ENCODE measurements at regions not wholly inside any gene's neighbourhood (a gene's known extent, or its start where the extent isn't known, plus 50 kb on each side); places are given as distances from the start of the nearest gene placed in this dataset.

DNA sequence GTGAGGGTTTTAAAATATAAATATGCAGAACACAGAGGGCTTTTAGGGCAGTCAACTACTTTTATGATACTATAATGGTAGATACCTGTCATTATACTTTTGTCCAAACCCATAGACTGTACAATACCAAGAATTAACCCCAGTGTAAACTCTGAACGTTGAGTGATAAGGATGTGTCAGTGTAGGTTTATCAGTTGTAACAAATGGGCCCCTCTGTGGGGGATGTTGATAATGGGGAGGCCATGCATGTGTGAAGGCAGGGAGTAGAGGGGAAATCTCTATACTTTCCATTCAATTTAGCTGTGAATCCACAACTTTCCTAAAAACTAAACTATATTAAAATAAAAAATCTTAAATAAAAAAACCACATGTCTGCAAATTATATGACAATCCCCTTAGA, 193.5 kb upstream of the CAMK1G start:
- DNase-seq (ENCODE audit: low spot score) = no peak
- Histone ChIP-seq H3K4me3 (ENCODE audit: severe bottlenecking) (no peak overlapping the region), H3K27me3 (ENCODE audit: insufficient read depth, poor library complexity, severe bottlenecking) (no peaks in the 10 kb centered on the region), H3K36me3 (ENCODE audit: low read depth) (no peaks in the 10 kb centered on the region), H3K27ac (ENCODE audit: poor library complexity, severe bottlenecking) (peak overlapping the region; percentile 97), H3K4me1 (ENCODE audit: insufficient read depth, poor library complexity, severe bottlenecking) (peaks cover 52% of the 10 kb centered on the region), H3K9me3 (ENCODE audit: severe bottlenecking) (no peaks in the 10 kb centered on the region)
- TF ChIP-seq, protein P1, sequence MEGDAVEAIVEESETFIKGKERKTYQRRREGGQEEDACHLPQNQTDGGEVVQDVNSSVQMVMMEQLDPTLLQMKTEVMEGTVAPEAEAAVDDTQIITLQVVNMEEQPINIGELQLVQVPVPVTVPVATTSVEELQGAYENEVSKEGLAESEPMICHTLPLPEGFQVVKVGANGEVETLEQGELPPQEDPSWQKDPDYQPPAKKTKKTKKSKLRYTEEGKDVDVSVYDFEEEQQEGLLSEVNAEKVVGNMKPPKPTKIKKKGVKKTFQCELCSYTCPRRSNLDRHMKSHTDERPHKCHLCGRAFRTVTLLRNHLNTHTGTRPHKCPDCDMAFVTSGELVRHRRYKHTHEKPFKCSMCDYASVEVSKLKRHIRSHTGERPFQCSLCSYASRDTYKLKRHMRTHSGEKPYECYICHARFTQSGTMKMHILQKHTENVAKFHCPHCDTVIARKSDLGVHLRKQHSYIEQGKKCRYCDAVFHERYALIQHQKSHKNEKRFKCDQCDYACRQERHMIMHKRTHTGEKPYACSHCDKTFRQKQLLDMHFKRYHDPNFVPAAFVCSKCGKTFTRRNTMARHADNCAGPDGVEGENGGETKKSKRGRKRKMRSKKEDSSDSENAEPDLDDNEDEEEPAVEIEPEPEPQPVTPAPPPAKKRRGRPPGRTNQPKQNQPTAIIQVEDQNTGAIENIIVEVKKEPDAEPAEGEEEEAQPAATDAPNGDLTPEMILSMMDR (IDR thresholded peaks at IDR 0.05; ENCODE audit: poor library complexity, severe bottlenecking) = no peak
- no peak for ATAC-seq (ENCODE audit: low read depth)

DNA sequence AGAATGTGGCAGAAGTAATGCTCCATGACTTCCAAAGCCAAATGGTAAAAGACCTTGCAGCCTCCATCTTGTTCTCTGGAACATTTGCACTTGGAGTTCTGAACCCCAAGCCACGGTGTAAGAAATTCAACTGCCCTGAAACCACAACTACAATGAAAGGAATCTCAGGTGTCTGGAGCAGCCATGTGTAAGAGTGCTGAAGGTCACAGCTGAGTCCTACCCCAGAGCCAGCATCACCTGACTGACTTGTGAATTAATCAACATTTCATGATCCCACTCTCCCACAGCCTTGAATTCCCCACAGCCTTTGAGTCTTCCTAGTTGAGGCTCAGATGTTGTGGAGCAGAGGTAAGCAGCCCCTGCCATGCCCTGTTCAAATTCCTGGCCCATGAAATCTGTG, 192.8 kb upstream of the CAMK1G start:
- no peak for ATAC-seq (ENCODE audit: low read depth)
- DNase-seq (ENCODE audit: low spot score) = no peak
- H3K4me3 ChIP-seq (ENCODE audit: severe bottlenecking) = no peak overlapping the region
- peak overlapping the region; percentile 97 for H3K27ac ChIP-seq (ENCODE audit: poor library complexity, severe bottlenecking)
- H3K27me3 ChIP-seq (ENCODE audit: insufficient read depth, poor library complexity, severe bottlenecking) = no peaks in the 10 kb centered on the region
- H3K9me3 ChIP-seq (ENCODE audit: severe bottlenecking) = no peaks in the 10 kb centered on the region
- no peaks in the 10 kb centered on the region for H3K36me3 ChIP-seq (ENCODE audit: low read depth)
- peaks cover 44% of the 10 kb centered on the region for H3K4me1 ChIP-seq (ENCODE audit: insufficient read depth, poor library complexity, severe bottlenecking)
- TF ChIP-seq, protein P1 (IDR thresholded peaks at IDR 0.05; ENCODE audit: poor library complexity, severe bottlenecking) = no peak

DNA sequence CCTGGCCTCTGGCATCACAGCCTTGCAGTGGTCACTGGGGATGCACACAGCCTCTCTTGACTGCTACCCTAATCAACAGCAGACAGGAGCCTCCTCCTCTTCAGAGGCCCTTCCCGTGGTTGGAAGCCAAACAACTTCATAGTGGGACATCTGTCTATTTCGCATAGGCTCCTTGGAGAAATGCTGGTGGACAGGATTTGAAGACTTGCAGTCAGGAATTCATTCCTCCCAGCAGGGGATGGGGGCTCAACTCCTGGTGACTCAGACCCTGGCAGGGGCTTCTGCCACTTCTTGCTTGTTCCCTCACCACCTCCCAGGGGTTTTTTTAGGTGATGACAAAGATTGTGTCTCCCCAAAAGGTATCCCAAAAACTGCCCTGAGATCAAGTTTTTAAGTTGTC, 191.7 kb upstream of the CAMK1G start:
- ATAC-seq (ENCODE audit: low read depth) = no peak
- Histone ChIP-seq H3K4me1 (ENCODE audit: insufficient read depth, poor library complexity, severe bottlenecking) (peaks cover 33% of the 10 kb centered on the region), H3K36me3 (ENCODE audit: low read depth) (no peaks in the 10 kb centered on the region), H3K9me3 (ENCODE audit: severe bottlenecking) (no peaks in the 10 kb centered on the region), H3K4me3 (ENCODE audit: severe bottlenecking) (no peak overlapping the region), H3K27ac (ENCODE audit: poor library complexity, severe bottlenecking) (no peak overlapping the region), H3K27me3 (ENCODE audit: insufficient read depth, poor library complexity, severe bottlenecking) (no peaks in the 10 kb centered on the region)
- DNase-seq (ENCODE audit: low spot score) = no peak
- TF ChIP-seq, protein P1 (IDR thresholded peaks at IDR 0.05; ENCODE audit: poor library complexity, severe bottlenecking) = no peak

DNA sequence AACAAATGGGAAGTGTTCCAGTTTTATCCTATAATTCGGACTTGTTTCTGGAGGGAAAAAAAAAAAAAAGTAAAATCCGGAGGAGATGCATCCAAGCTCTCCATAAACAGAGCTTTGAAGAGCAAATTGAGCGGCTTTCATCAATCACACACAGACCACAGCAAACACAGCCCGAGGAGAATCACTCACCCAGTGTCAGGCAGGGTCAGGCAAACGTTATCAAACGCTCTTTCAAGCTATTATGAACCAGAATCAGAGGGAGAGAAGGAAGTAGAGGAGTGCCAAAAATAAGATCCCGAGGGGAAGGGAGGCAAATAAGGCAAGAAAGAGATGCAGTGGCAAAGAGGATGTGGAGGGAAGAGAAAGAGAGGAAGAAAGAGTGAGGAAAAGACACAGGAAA, 188.3 kb upstream of the CAMK1G start:
- no peak overlapping the region for H3K4me3 ChIP-seq (ENCODE audit: severe bottlenecking)
- peaks cover 23% of the 10 kb centered on the region for H3K4me1 ChIP-seq (ENCODE audit: insufficient read depth, poor library complexity, severe bottlenecking)
- TF ChIP-seq, protein P1 (IDR thresholded peaks at IDR 0.05; ENCODE audit: poor library complexity, severe bottlenecking) = no peak
- no peaks in the 10 kb centered on the region for H3K27me3 ChIP-seq (ENCODE audit: insufficient read depth, poor library complexity, severe bottlenecking)
- DNase-seq (ENCODE audit: low spot score) (no peak), ATAC-seq (ENCODE audit: low read depth) (no peak)
- no peaks in the 10 kb centered on the region for H3K9me3 ChIP-seq (ENCODE audit: severe bottlenecking)
- no peaks in the 10 kb centered on the region for H3K36me3 ChIP-seq (ENCODE audit: low read depth)
- H3K27ac ChIP-seq (ENCODE audit: poor library complexity, severe bottlenecking) = no peak overlapping the region

DNA sequence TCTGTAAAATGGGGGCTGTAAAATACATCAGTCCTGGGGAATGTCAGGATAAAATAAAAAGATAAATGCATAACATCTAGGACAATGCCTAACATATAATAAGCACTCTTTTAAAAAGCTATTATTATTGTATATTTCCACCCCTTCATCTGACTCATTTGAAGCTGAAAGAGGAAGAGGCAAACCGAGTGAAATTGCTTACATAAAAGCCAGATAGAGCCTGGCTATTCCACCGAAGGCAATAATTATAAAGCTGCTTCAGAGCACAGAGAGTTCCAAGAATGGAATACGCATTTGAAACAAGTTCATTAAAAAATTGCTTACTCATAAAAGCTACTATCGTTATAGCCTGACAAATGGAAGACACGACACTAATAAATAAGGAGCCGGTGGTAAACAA, 186.1 kb upstream of the CAMK1G start:
- DNase-seq (ENCODE audit: low spot score) (no peak), ATAC-seq (ENCODE audit: low read depth) (no peak)
- H3K27ac ChIP-seq (ENCODE audit: poor library complexity, severe bottlenecking) = peak overlapping the region; percentile 92

More for the DNA sequence above, 186.1 kb upstream of the CAMK1G start:
- H3K27me3 ChIP-seq (ENCODE audit: insufficient read depth, poor library complexity, severe bottlenecking) = no peaks in the 10 kb centered on the region
- no peak overlapping the region for H3K4me3 ChIP-seq (ENCODE audit: severe bottlenecking)
- H3K4me1 ChIP-seq (ENCODE audit: insufficient read depth, poor library complexity, severe bottlenecking) = peaks cover 22% of the 10 kb centered on the region
- H3K36me3 ChIP-seq (ENCODE audit: low read depth) = no peaks in the 10 kb centered on the region
- H3K9me3 ChIP-seq (ENCODE audit: severe bottlenecking) = no peaks in the 10 kb centered on the region
- TF ChIP-seq, protein P1 (IDR thresholded peaks at IDR 0.05; ENCODE audit: poor library complexity, severe bottlenecking) = no peak

Measured in RWPE2 (cell line).